ENCODE measurements at regions not wholly inside any gene's neighbourhood (a gene's known extent, or its start where the extent isn't known, plus 50 kb on each side); places are given as distances from the start of the nearest gene placed in this dataset.

DNA sequence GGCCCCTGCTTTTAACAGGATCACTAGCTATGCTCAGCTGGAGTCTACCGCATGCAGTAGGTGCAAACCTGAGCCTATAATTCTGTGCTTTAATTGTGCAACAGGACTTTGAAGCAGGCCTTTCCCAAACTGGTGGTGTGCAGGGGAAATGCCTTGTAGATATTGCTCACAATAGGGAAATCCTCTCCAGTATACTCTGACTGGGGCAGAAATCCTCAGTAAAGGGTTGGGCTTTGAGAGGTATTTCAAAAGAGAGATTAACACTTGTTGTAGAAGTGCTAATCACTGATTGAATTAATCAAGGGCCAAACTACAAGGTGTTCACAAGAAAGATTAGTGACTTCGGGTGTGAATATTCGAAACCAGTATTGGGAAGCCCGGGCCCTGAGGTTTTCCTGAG is 58.5 kb upstream of the EXOC6 start:
- no peak overlapping the region for H3K4me3 ChIP-seq (ENCODE audit: extremely low read depth in 1 of 4, insufficient read depth in 2 of 4, low read depth in 3 of 4, low read length in 4 of 4)
- H3K27me3 ChIP-seq (replicated peaks in 1 of 4; ENCODE audit: control insufficient read depth in 3 of 4, extremely low read depth in 1 of 4, insufficient read depth in 3 of 4, low read length in 3 of 4): no peaks in the 10 kb centered on the region; a peak in 1 of 7 replicates
- H2BK15ac ChIP-seq (ENCODE audit: low read length): 0 out of 2 replicates have a peak overlapping the region, but pooled peaks have one; percentile 81
- no peak overlapping the region for H4K8ac ChIP-seq (ENCODE audit: extremely low read depth, insufficient read depth, low read length)
- H2BK5ac ChIP-seq (ENCODE audit: low read depth, low read length): no peak overlapping the region
- H3K14ac ChIP-seq (ENCODE audit: insufficient read length): no peak overlapping the region
- no peak overlapping the region for H3K4me2 ChIP-seq (ENCODE audit: insufficient read depth in 1 of 2, low read depth in 2 of 2, low read length in 2 of 2)
- H2AK5ac ChIP-seq (ENCODE audit: low read depth, low read length): no peak overlapping the region
- DNase-seq (ENCODE audit: low read depth in 1 of 2, low spot score in 2 of 2) (no peak), FAIRE-seq (no peak)
- H3K9me3 ChIP-seq (ENCODE audit: insufficient read depth in 2 of 2, low read depth in 1 of 2, low read length in 1 of 2): no peaks in the 10 kb centered on the region
- no peak overlapping the region for H2BK120ac ChIP-seq (replicated peaks; ENCODE audit: low read depth, low read length)
- no peak overlapping the region for H2AFZ ChIP-seq (ENCODE audit: low read length)
- no peaks in the 10 kb centered on the region for H4K20me1 ChIP-seq (replicated peaks in 1 of 2; ENCODE audit: control insufficient read depth in 1 of 2, insufficient read depth in 2 of 2, low read length in 2 of 2)
- POLR2A ChIA-PET (ENCODE audit: partially characterized antibody): no interaction called here
- H3K4ac ChIP-seq (replicated peaks; ENCODE audit: insufficient read length, low read depth, low read length): no peak overlapping the region
- H3K18ac ChIP-seq (ENCODE audit: extremely low read depth, low read length): peak overlapping the region; percentile 48; the same call in 1 of the 2 replicates
- H4K5ac ChIP-seq (ENCODE audit: insufficient read length, low read depth, low read length): no peak overlapping the region
- H2BK12ac ChIP-seq (ENCODE audit: low read depth, low read length): no peak overlapping the region
- H3K79me2 ChIP-seq (ENCODE audit: control insufficient read depth in 1 of 2, insufficient read depth in 2 of 2, low read length in 2 of 2): no peaks in the 10 kb centered on the region
- no peak for TF ChIP-seq TCF12 (IDR thresholded peaks at IDR 0.05; ENCODE audit: low read depth, low read length)
- no peaks in the 10 kb centered on the region for H3K23me2 ChIP-seq (ENCODE audit: low read depth, low read length)
- no peak overlapping the region for H3K27ac ChIP-seq (ENCODE audit: low read depth, low read length)
- H3K23ac ChIP-seq (ENCODE audit: insufficient read length): no peak overlapping the region
- no peak overlapping the region for H3K56ac ChIP-seq (replicated peaks; ENCODE audit: insufficient read length, low read depth, low read length)
- CTCF ChIA-PET (ENCODE audit: partially characterized antibody): interaction anchor here (0.9 kb wide), 1 partner anchor 46 kb away, joined by 4 read pairs; no protein-coding TSS in a partner anchor
- no peaks in the 10 kb centered on the region for H3K79me1 ChIP-seq (ENCODE audit: low read depth, low read length)
- WGBS, 2 experiments (ENCODE audit: extremely low coverage in 1 of 2, insufficient coverage in 1 of 2, insufficient read length in 1 of 2, insufficient replicate concordance in 2 of 2, low coverage in 1 of 2, low lambda C conversion rate in 2 of 2, missing lambda C conversion rate in 1 of 2): 74% methylated on average over 4 of the region's 4 CpGs; no CpG with 5 or more reads in 1 of the 2 experiments
- no peak overlapping the region for H3K9ac ChIP-seq (replicated peaks in 1 of 4; ENCODE audit: extremely low read depth in 1 of 4, low read depth in 3 of 4, low read length in 3 of 4)
- peaks cover 0 to 13% (median 9%) of the 10 kb centered on the region in 4 experiments; a peak in 4 of 7 replicates for H3K4me1 ChIP-seq (replicated peaks in 1 of 4; ENCODE audit: control insufficient read depth in 3 of 4, insufficient read depth in 4 of 4, low read length in 3 of 4)
- H2BK20ac ChIP-seq (ENCODE audit: low read length): no peak overlapping the region
- no peak overlapping the region for H4K91ac ChIP-seq (replicated peaks; ENCODE audit: insufficient read length, low read length)
- no peaks in the 10 kb centered on the region for H3K36me3 ChIP-seq (ENCODE audit: control insufficient read depth in 2 of 4, insufficient read depth in 4 of 4, low read length in 3 of 4)

Measured in H1 (cell line).